NB4 (cell line): ENCODE measurements at regions not wholly inside any gene's neighbourhood (a gene's known extent, or its start where the extent isn't known, plus 50 kb on each side); places are given as distances from the start of the nearest gene placed in this dataset.

Experiments used
- POLR2A ChIP-seq: IDR thresholded peaks from 2 replicates; pipeline ENCODE4 v1.6.1; 2011; ENCODE audit warnings: mild to moderate bottlenecking; ENCODE audit not compliant: insufficient read length; ENCODE audit errors: extremely low read depth
- TF ChIP-seq, protein P1 (sequence below): IDR thresholded peaks from 2 replicates; pipeline ENCODE4 v1.6.1; 2011; ENCODE audit warnings: low read depth, low read length
- TF ChIP-seq, protein P2 (sequence below): IDR thresholded peaks from one replicate; pipeline ENCODE4 v1.5.1; 2012; ENCODE audit warnings: low read depth, low read length

DNA sequence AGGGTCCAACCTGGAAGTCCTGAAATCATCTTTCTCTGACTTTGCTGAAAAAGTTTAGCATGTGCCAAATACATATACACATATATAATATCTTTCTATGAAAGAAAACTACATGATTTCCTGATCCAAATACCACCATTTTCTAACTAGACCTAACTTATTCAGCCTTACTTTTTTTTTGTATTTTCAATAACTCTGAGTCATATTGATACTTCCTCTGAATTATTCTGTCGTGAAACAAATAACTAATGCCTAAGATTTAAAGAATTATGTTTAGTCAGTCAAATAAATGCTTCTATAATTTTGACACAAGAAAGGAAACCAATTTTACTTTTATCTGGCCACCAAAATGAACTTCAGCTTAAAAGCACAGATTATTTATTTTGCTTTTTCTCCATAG is 760.2 kb upstream of the GBE1 start:
- TF ChIP-seq POLR2A: no peak
- TF ChIP-seq, protein P1, sequence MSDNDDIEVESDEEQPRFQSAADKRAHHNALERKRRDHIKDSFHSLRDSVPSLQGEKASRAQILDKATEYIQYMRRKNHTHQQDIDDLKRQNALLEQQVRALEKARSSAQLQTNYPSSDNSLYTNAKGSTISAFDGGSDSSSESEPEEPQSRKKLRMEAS: no peak
- TF ChIP-seq, protein P2, sequence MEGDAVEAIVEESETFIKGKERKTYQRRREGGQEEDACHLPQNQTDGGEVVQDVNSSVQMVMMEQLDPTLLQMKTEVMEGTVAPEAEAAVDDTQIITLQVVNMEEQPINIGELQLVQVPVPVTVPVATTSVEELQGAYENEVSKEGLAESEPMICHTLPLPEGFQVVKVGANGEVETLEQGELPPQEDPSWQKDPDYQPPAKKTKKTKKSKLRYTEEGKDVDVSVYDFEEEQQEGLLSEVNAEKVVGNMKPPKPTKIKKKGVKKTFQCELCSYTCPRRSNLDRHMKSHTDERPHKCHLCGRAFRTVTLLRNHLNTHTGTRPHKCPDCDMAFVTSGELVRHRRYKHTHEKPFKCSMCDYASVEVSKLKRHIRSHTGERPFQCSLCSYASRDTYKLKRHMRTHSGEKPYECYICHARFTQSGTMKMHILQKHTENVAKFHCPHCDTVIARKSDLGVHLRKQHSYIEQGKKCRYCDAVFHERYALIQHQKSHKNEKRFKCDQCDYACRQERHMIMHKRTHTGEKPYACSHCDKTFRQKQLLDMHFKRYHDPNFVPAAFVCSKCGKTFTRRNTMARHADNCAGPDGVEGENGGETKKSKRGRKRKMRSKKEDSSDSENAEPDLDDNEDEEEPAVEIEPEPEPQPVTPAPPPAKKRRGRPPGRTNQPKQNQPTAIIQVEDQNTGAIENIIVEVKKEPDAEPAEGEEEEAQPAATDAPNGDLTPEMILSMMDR: no peak
